GM06990 (cell line): ENCODE measurements at regions not wholly inside any gene's neighbourhood (a gene's known extent, or its start where the extent isn't known, plus 50 kb on each side); places are given as distances from the start of the nearest gene placed in this dataset.

ENCODE experiments used
- DNase-seq: peaks from one replicate; pipeline ENCODE4 v3.0.0-alpha.2; 2011; ENCODE audit not compliant: insufficient read length; ENCODE audit errors: extremely low read depth
- H3K27me3 ChIP-seq: replicated peaks from 2 replicates; pipeline ENCODE4 v1.6.0; 2011; ENCODE audit warnings: low read length; ENCODE audit not compliant: control insufficient read depth, insufficient read depth
- H3K36me3 ChIP-seq: 2 replicates; pipeline ENCODE4 v1.5.1; 2011; ENCODE audit warnings: low read length; ENCODE audit not compliant: control insufficient read depth, insufficient read depth
- H3K4me3 ChIP-seq: replicated peaks from 2 replicates; pipeline ENCODE4 v1.5.1; 2011; ENCODE audit warnings: low read depth, mild to moderate bottlenecking, control low read depth, low read length
- TF ChIP-seq, protein P1 (sequence below): IDR thresholded peaks from 2 replicates; pipeline ENCODE4 v1.5.1; 2011; ENCODE audit warnings: low read length, control low read depth, mild to moderate bottlenecking, inconsistent platforms; ENCODE audit not compliant: insufficient read depth, poor library complexity, severe bottlenecking

- TF ChIP-seq, protein P1, sequence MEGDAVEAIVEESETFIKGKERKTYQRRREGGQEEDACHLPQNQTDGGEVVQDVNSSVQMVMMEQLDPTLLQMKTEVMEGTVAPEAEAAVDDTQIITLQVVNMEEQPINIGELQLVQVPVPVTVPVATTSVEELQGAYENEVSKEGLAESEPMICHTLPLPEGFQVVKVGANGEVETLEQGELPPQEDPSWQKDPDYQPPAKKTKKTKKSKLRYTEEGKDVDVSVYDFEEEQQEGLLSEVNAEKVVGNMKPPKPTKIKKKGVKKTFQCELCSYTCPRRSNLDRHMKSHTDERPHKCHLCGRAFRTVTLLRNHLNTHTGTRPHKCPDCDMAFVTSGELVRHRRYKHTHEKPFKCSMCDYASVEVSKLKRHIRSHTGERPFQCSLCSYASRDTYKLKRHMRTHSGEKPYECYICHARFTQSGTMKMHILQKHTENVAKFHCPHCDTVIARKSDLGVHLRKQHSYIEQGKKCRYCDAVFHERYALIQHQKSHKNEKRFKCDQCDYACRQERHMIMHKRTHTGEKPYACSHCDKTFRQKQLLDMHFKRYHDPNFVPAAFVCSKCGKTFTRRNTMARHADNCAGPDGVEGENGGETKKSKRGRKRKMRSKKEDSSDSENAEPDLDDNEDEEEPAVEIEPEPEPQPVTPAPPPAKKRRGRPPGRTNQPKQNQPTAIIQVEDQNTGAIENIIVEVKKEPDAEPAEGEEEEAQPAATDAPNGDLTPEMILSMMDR, result no peak
- H3K36me3 ChIP-seq, result no peaks in the 10 kb centered on the region
- no peak for DNase-seq
Observed at GRCh38 chr3:65020281-65021160, 332.7 kb upstream of the ADAMTS9 start.

DNA sequence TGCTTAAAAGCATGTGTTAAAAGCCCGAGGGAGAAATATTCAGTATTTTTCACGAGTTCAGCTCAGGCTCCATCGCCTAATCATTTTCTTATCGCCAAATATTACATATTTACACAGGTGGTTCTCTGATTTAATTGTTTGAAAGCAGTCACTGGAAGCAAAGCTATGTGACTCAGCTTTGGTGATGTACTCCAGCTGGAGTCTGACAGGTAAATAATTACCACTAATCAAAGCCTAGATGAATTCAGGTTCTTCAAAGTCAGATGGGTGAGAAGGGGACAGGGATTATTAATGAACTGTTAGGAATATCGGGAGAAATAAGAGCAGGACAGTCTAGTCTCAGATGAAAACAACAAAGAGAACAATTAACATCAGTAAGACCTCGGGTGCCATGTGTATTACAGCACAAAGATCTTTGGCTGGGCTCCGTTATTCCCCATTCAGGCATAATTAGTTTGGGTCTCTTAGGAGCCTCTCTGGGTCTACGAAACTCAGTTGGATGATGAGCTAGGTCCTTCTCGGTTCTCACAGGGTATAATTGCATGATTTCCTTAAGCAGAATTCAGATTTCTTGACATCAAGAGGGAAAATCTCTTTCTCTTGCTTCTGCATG is 331.7 kb upstream of the ADAMTS9 start:
- H3K27me3 ChIP-seq, result no peaks in the 10 kb centered on the region
- H3K36me3 ChIP-seq, result no peaks in the 10 kb centered on the region
- TF ChIP-seq, protein P1, result no peak
- DNase-seq, result no peak
- H3K4me3 ChIP-seq, result no peak overlapping the region

More at GRCh38 chr3:65020281-65021160, 332.7 kb upstream of the ADAMTS9 start:
- H3K4me3 ChIP-seq, result no peak overlapping the region
- H3K27me3 ChIP-seq, result no peaks in the 10 kb centered on the region

DNA sequence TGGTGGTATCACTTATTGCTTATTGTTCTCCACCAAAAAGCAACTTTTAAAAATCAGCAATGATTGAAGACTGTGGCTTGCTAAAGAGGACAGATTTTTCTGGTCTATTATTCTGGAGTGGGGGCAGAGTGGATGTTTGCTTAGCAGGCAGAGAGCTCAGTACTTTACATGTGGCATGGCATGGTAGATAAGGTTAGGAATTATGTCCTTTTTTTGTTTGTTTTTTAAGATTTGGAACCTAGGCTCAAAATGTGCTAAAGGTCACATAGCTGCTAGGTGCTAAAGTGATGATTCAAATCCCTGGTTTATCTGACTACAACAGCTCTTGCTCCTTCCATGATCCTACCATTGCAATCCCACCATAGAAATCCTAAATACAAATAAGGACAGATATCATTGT is 331.0 kb upstream of the ADAMTS9 start:
- Histone ChIP-seq H3K4me3 (no peak overlapping the region), H3K36me3 (no peaks in the 10 kb centered on the region), H3K27me3 (no peaks in the 10 kb centered on the region)
- TF ChIP-seq, protein P1, result no peak
- no peak for DNase-seq

DNA sequence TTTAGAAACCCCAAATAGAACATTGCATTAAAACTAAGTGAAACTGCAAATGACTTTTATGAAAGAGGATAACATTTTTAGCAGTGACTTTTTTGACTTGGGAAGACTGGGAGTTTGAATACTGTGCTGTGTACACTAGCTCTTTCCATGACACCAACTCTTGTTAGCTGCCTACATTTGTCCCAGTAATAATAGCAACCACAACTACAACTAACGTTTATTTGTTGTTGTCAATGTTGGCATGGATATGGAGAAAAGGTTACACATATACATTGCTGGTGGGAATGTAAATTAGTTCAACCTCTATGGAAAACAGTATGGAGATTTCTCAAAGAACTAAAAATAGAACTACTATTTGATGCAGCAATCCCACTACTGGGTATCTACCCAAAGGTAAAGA is 329.6 kb upstream of the ADAMTS9 start:
- no peak for DNase-seq
- Histone ChIP-seq H3K36me3 (no peaks in the 10 kb centered on the region), H3K27me3 (no peaks in the 10 kb centered on the region), H3K4me3 (no peak overlapping the region)
- TF ChIP-seq, protein P1, result no peak

GRCh38 chr3:65015711-65016110 is 327.9 kb upstream of the ADAMTS9 start:
- TF ChIP-seq, protein P1, result no peak
- no peak overlapping the region for H3K4me3 ChIP-seq
- no peaks in the 10 kb centered on the region for H3K27me3 ChIP-seq
- DNase-seq, result no peak
- H3K36me3 ChIP-seq, result no peaks in the 10 kb centered on the region
